ENCODE measurements at regions not wholly inside any gene's neighbourhood (a gene's known extent, or its start where the extent isn't known, plus 50 kb on each side); places are given as distances from the start of the nearest gene placed in this dataset.

- Histone ChIP-seq H3K9me3 (ENCODE audit: insufficient read depth, low read length) (no peaks in the 10 kb centered on the region), H3K9ac (ENCODE audit: low read length) (no peak overlapping the region), H3F3A (ENCODE audit: insufficient read depth) (no peaks in the 10 kb centered on the region), H3K4me2 (ENCODE audit: low read depth, low read length, poor library complexity, severe bottlenecking) (no peak overlapping the region), H3K79me2 (ENCODE audit: insufficient read depth, low read length) (no peaks in the 10 kb centered on the region), H2AFZ (ENCODE audit: low read depth, low read length, severe bottlenecking) (no peak overlapping the region), H3K36me3 (ENCODE audit: low read length) (no peaks in the 10 kb centered on the region), H3K27me3 (ENCODE audit: low read length) (no peaks in the 10 kb centered on the region), H3K9me2 (replicated peaks; ENCODE audit: insufficient read depth, low read length) (no peaks in the 10 kb centered on the region), H3K4me3 (ENCODE audit: insufficient read depth, low read length, poor library complexity, severe bottlenecking) (no peak overlapping the region), H4K20me1 (ENCODE audit: low read depth, low read length) (no peaks in the 10 kb centered on the region), H3K27ac (ENCODE audit: low read depth, low read length) (no peak overlapping the region)
- TF ChIP-seq EZH2phosphoT487 (conservative IDR thresholded peaks at IDR 0.05; ENCODE audit: low read length), result no peak
- TF ChIP-seq CTCF (IDR thresholded peaks at IDR 0.05; ENCODE audit: insufficient read depth, low read length, poor library complexity, severe bottlenecking), result no peak
Observed at GRCh38 chr6:126198631-126199030, 141.3 kb upstream of the CENPW start.

GRCh38 chr6:126199466-126199865 lies 140.4 kb upstream of the CENPW start:
- TF ChIP-seq EZH2phosphoT487 (conservative IDR thresholded peaks at IDR 0.05; ENCODE audit: low read length) (no peak), CTCF (IDR thresholded peaks at IDR 0.05; ENCODE audit: insufficient read depth, low read length, poor library complexity, severe bottlenecking) (no peak)
- Histone ChIP-seq H3K27me3 (ENCODE audit: low read length) (no peaks in the 10 kb centered on the region), H3K79me2 (ENCODE audit: insufficient read depth, low read length) (no peaks in the 10 kb centered on the region), H3K4me2 (ENCODE audit: low read depth, low read length, poor library complexity, severe bottlenecking) (no peak overlapping the region), H2AFZ (ENCODE audit: low read depth, low read length, severe bottlenecking) (no peak overlapping the region), H3K4me3 (ENCODE audit: insufficient read depth, low read length, poor library complexity, severe bottlenecking) (no peak overlapping the region), H3K9me2 (replicated peaks; ENCODE audit: insufficient read depth, low read length) (no peaks in the 10 kb centered on the region), H3K36me3 (ENCODE audit: low read length) (no peaks in the 10 kb centered on the region), H4K20me1 (ENCODE audit: low read depth, low read length) (no peaks in the 10 kb centered on the region), H3F3A (ENCODE audit: insufficient read depth) (no peaks in the 10 kb centered on the region), H3K9me3 (ENCODE audit: insufficient read depth, low read length) (no peaks in the 10 kb centered on the region), H3K27ac (ENCODE audit: low read depth, low read length) (no peak overlapping the region), H3K9ac (ENCODE audit: low read length) (no peak overlapping the region)

- H3K9ac ChIP-seq (ENCODE audit: low read length), result no peak overlapping the region
- no peaks in the 10 kb centered on the region for H3K27me3 ChIP-seq (ENCODE audit: low read length)
- H3K9me3 ChIP-seq (ENCODE audit: insufficient read depth, low read length), result no peaks in the 10 kb centered on the region
- H3K36me3 ChIP-seq (ENCODE audit: low read length), result no peaks in the 10 kb centered on the region
- no peak overlapping the region for H3K4me3 ChIP-seq (ENCODE audit: insufficient read depth, low read length, poor library complexity, severe bottlenecking)
- H3K79me2 ChIP-seq (ENCODE audit: insufficient read depth, low read length), result no peaks in the 10 kb centered on the region
- no peaks in the 10 kb centered on the region for H3K9me2 ChIP-seq (replicated peaks; ENCODE audit: insufficient read depth, low read length)
- H3F3A ChIP-seq (ENCODE audit: insufficient read depth), result no peaks in the 10 kb centered on the region
- TF ChIP-seq CTCF (IDR thresholded peaks at IDR 0.05; ENCODE audit: insufficient read depth, low read length, poor library complexity, severe bottlenecking) (no peak), EZH2phosphoT487 (conservative IDR thresholded peaks at IDR 0.05; ENCODE audit: low read length) (no peak)
- no peak overlapping the region for H3K27ac ChIP-seq (ENCODE audit: low read depth, low read length)
- no peak overlapping the region for H3K4me2 ChIP-seq (ENCODE audit: low read depth, low read length, poor library complexity, severe bottlenecking)
- H2AFZ ChIP-seq (ENCODE audit: low read depth, low read length, severe bottlenecking), result no peak overlapping the region
- H4K20me1 ChIP-seq (ENCODE audit: low read depth, low read length), result no peaks in the 10 kb centered on the region
Observed at GRCh38 chr6:126202707-126203106, 137.2 kb upstream of the CENPW start.
